ENCODE measurements at regions not wholly inside any gene's neighbourhood (a gene's known extent, or its start where the extent isn't known, plus 50 kb on each side); places are given as distances from the start of the nearest gene placed in this dataset.

GRCh38 chr13:111565400-111565799, 245.0 kb downstream of the TEX29 start:
- Histone ChIP-seq H3K4me1 (no peaks in the 10 kb centered on the region), H3K27ac (no peak overlapping the region), H3K9me3 (no peaks in the 10 kb centered on the region), H3K27me3 (peaks cover 7% of the 10 kb centered on the region), H3K4me3 (no peak overlapping the region), H3K36me3 (no peaks in the 10 kb centered on the region)
- ATAC-seq (no peak), DNase-seq (peak; percentile 43)
- intact Hi-C loops (cut with DNase I), result no loop called here
- no peak for TF ChIP-seq CTCF (IDR thresholded peaks at IDR 0.05)

- no peak overlapping the region for H3K4me3 ChIP-seq
- H3K27ac ChIP-seq, result no peak overlapping the region
- no peaks in the 10 kb centered on the region for H3K9me3 ChIP-seq
- H3K36me3 ChIP-seq, result no peaks in the 10 kb centered on the region
- intact Hi-C loops (cut with DNase I), result no loop called here
- no peaks in the 10 kb centered on the region for H3K4me1 ChIP-seq
- no peak for ATAC-seq
- TF ChIP-seq CTCF (IDR thresholded peaks at IDR 0.05), result no peak
- DNase-seq, result no peak
- no peaks in the 10 kb centered on the region for H3K27me3 ChIP-seq
These were observed 246.1 kb downstream of the TEX29 start for GRCh38 chr13:111566567-111566966.

- Histone ChIP-seq H3K4me1 (no peaks in the 10 kb centered on the region), H3K9me3 (no peaks in the 10 kb centered on the region), H3K4me3 (no peak overlapping the region), H3K27ac (no peak overlapping the region), H3K27me3 (no peaks in the 10 kb centered on the region), H3K36me3 (no peaks in the 10 kb centered on the region)
- intact Hi-C loops (cut with DNase I), result no loop called here
- DNase-seq (no peak), ATAC-seq (no peak)
- no peak for TF ChIP-seq CTCF (IDR thresholded peaks at IDR 0.05)
These were observed 247.2 kb downstream of the TEX29 start for GRCh38 chr13:111567637-111568036.

- TF ChIP-seq CTCF (IDR thresholded peaks at IDR 0.05), result no peak
- intact Hi-C loops (cut with DNase I), result no loop called here
- Histone ChIP-seq H3K4me3 (no peak overlapping the region), H3K27ac (no peak overlapping the region), H3K4me1 (no peaks in the 10 kb centered on the region), H3K27me3 (no peaks in the 10 kb centered on the region), H3K9me3 (no peaks in the 10 kb centered on the region), H3K36me3 (no peaks in the 10 kb centered on the region)
- ATAC-seq, result no peak
- DNase-seq, result no peak
These were observed 247.8 kb downstream of the TEX29 start for GRCh38 chr13:111568290-111568689.

- DNase-seq (no peak), ATAC-seq (no peak)
- H3K36me3 ChIP-seq, result no peaks in the 10 kb centered on the region
- intact Hi-C loops (cut with DNase I), result no loop called here
- H3K27ac ChIP-seq, result no peak overlapping the region
- H3K9me3 ChIP-seq, result peaks cover 8% of the 10 kb centered on the region
- no peak for TF ChIP-seq CTCF (IDR thresholded peaks at IDR 0.05)
- no peak overlapping the region for H3K4me3 ChIP-seq
- H3K4me1 ChIP-seq, result no peaks in the 10 kb centered on the region
- no peaks in the 10 kb centered on the region for H3K27me3 ChIP-seq
These were observed 250.5 kb downstream of the TEX29 start for GRCh38 chr13:111570911-111571310.

Data from upper lobe of right lung (tissue), 1 donor.